GM18951 (cell line): ENCODE measurements at regions not wholly inside any gene's neighbourhood (a gene's known extent, or its start where the extent isn't known, plus 50 kb on each side); places are given as distances from the start of the nearest gene placed in this dataset.

Experiments
- POLR2A ChIP-seq: IDR thresholded peaks from 4 replicates; pipeline ENCODE4 v1.6.1; 2011; ENCODE audit warnings: mild to moderate bottlenecking; ENCODE audit not compliant: insufficient read length, insufficient read depth; ENCODE audit errors: extremely low read depth
- in situ Hi-C: fragments of 300-500 bp; cut with MboI; formaldehyde crosslinking; loops from one replicate; pipeline ENCODE4 v1.12.0; 2022; ENCODE audit warnings: low sequenced_read_pairs, mixed read lengths, inconsistent platforms; ENCODE audit not compliant: unreplicated experiment

DNA sequence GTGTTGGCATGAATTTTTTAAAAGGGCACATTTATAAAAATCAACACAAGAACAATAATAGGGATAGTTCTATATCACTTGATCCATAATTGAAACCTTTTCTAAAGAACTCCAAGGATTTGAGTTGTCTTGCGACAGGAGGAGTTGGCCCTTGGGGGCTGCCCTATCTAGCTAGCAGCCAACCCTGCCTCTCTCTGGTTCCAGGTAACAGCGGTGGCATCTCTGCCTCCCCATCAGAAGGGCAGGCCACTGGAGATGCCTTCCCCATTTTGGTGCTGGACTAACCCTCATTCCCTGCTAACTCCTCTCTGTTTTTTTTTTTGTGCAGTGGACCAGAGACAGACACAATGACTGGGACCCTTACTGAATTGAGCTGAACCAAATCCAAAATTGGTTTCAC lies 393.0 kb downstream of the MED10 start:
- no peak for TF ChIP-seq POLR2A

GRCh38 chr5:5983261-5983980 lies 394.9 kb downstream of the MED10 start:
- TF ChIP-seq POLR2A = no peak
- in situ Hi-C loops = no loop called here

More for the DNA sequence above, 393.0 kb downstream of the MED10 start:
- in situ Hi-C loops = no loop called here

DNA sequence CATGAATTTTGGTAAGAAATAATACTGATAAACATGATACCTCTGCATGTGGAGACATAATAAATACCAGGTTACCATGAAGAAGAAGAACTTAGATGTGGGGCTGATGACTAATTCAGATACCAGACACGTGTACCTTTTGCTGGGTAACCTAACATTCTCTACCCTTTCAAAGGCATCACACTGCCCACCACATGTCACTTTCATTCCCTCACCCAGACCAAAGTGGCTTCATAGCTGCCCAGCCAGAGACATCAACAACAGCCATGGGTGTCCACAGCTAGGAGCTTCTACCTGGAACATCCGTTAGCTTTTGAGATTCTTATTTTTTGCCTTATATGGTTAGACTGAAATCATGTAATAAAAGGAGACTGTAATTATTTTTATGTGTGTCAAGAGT lies 396.8 kb downstream of the MED10 start:
- TF ChIP-seq POLR2A = no peak
- in situ Hi-C loops = no loop called here

- no peak for TF ChIP-seq POLR2A
- in situ Hi-C loops = no loop called here
Measured at GRCh38 chr5:5980538-5980895, 397.8 kb downstream of the MED10 start.

DNA sequence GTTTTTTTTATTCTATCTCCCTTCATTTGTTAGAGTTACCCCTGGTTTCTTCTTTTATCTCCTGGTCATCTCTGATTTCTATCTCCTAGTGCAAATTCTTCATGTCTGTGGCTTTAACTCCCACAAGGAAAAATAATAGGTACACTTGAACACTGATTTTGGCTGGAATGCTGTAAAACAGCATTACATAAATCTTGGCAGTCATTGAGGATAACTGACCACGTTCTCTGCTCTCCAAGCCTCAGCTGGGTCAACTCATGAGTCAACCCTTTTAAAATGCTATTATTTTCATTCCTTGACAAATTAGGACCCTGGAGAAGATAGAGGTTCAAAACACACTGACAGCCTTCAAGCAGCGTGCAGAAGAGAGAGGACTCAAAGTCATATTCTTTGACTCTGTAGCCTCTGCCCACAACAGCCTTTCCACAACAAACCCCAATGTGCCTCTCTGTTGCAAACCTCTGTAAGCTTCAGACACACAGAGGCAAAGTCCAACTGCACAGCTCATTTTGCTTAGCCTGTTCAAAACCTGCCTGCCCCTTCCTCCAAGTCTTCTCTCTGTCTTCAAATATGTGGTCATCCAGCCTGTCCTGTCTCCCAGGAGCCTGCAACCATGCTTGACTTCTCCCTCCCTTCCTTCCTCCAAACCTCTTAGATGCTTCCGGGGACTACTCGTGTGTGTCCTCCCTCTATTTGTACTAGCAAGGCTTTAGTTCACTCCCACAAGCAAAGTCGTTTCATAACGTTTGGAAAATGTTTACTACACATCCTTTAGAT lies 398.4 kb downstream of the MED10 start:
- in situ Hi-C loops = no loop called here
- no peak for TF ChIP-seq POLR2A

- in situ Hi-C loops = no loop called here
- no peak for TF ChIP-seq POLR2A
Measured at GRCh38 chr5:5979377-5979760, 399.0 kb downstream of the MED10 start.

- no peak for TF ChIP-seq POLR2A
- in situ Hi-C loops = no loop called here
Measured at GRCh38 chr5:5978501-5979376, 399.6 kb downstream of the MED10 start.

GRCh38 chr5:5971203-5971602 lies 407.1 kb downstream of the MED10 start:
- in situ Hi-C loops = no loop called here
- TF ChIP-seq POLR2A = no peak

GRCh38 chr5:5969942-5970483 lies 408.3 kb downstream of the MED10 start:
- no peak for TF ChIP-seq POLR2A
- in situ Hi-C loops = no loop called here

DNA sequence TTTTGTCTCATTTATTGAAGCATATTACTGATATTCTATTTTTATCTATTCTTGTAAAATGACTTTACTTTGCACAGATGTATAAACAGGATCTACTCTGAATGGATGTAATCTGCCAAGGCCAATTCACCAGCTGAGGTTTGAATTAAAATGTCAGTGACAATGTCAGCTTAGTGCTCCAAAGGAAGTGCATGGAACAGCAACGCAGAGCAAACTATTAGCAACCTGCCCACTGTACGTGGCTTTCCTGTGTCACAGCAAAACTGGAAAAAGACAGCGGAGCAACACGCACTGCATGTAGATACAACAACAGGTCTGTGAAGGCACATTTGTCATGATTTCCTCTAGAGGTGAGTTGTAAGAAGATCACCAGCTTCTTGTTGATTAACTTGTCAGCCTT lies 409.4 kb downstream of the MED10 start:
- in situ Hi-C loops = no loop called here
- TF ChIP-seq POLR2A = no peak

GRCh38 chr5:5967944-5968343 lies 410.4 kb downstream of the MED10 start:
- no peak for TF ChIP-seq POLR2A
- in situ Hi-C loops = no loop called here

DNA sequence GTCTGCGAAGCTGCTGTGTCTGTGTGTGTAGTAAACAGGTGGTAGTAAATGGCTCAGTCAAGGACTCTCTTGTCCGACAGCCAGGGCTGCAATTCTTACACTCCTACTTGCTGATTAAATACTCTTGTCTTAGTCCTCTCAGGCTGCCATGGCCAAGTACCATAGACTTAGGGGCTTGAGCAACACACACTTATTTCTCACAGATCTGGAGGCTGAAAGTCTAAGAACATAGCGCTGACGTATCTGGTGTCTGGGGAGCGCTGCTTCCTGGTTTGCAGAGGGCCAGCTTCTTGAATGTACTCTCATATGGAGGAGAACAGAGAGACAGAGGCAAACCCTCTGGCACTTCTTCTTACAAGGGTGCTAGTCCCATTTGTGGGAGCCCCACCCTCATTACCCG lies 411.0 kb downstream of the MED10 start:
- in situ Hi-C loops = no loop called here
- TF ChIP-seq POLR2A = no peak

GRCh38 chr5:5965132-5965531 lies 413.2 kb downstream of the MED10 start:
- TF ChIP-seq POLR2A = no peak
- in situ Hi-C loops = no loop called here

DNA sequence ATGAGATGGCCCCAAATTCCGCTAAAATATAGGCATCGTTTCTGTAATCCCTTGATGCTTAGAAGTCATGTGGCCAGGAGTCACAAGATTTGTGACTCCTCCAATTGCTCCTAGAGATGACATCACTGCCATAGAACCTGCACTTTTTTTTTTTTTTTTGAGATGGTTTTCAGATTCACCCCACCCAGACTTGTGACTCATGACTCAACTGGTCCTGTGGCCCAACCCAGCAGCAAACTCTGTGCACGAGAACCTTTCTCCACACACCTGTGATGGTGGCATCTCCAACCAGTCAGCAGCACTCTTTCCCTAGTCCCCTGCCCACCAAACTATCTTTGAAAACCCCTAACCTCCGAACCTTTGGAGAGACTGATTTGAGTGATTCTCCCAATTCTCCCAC lies 414.0 kb downstream of the MED10 start:
- in situ Hi-C loops = no loop called here

More for the DNA sequence above, 414.0 kb downstream of the MED10 start:
- no peak for TF ChIP-seq POLR2A
